ENCODE measurements at regions not wholly inside any gene's neighbourhood (a gene's known extent, or its start where the extent isn't known, plus 50 kb on each side); places are given as distances from the start of the nearest gene placed in this dataset.

DNA sequence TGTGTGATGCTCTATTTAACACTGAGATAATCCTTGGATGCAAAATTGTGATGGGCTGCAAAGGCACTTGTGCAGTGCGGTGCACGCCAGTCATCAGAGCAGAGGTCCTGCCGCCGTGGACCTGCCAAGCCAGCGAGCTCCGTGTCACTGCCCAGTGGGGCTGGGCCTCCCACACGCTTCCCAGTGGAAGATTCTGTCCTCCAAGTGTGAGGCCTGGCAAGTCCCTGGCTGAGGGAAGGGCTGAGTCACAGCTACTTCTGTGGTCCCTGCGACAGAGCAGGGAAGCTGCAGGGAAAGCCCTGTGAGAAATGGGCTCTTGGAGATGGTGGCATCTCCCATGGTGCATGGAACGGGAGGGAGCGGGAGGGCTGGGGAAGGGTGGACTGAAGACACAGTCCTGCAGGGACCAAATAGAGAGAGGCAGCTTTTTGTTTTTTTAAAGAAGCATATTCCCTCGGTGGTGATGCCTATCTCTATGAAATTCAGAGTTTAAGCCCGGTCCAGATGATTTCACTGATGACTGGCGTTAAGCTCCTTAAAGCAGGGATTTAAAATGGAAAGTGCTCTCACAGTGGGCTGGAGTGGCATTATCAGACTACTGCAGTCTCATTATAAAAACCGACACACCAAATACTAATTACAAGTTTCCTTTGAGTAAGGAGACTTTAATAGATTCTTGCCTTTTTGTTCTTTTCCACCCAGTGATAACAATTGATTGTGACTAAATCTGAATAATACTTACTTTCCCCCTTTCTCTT is 413.7 kb downstream of the QKI start:
- no peaks in the 10 kb centered on the region; a peak in 1 of 7 replicates for H3K36me3 Mint-ChIP-seq (ENCODE audit: insufficient read depth in 1 of 3, low read depth in 3 of 3)

More for the DNA sequence above, 413.7 kb downstream of the QKI start:
- Histone ChIP-seq H3T11ph (ENCODE audit: low read length) (no peak overlapping the region), H3K56ac (ENCODE audit: insufficient read length, low read depth, low read length) (no peak overlapping the region), H2BK5ac (ENCODE audit: insufficient read length, low read length) (no peak overlapping the region), H2BK20ac (ENCODE audit: low read depth, low read length, poor library complexity, severe bottlenecking) (no peak overlapping the region), H4K8ac (replicated peaks; ENCODE audit: insufficient read length, low read depth, low read length) (no peak overlapping the region), H3K9me3 (ENCODE audit: control insufficient read depth, low read depth, low read length) (no peaks in the 10 kb centered on the region), H4K5ac (ENCODE audit: insufficient read length, low read depth, low read length) (no peak overlapping the region), H3K4ac (ENCODE audit: low read depth, low read length) (no peak overlapping the region), H3K27me3 (ENCODE audit: insufficient read depth, low read length) (no peaks in the 10 kb centered on the region), H2BK12ac (ENCODE audit: insufficient read length, low read depth, low read length) (no peak overlapping the region), H3K23ac (ENCODE audit: insufficient read length, low read depth, low read length) (no peak overlapping the region), H3K4me1 (ENCODE audit: insufficient read depth, low read length) (no peaks in the 10 kb centered on the region), H3K14ac (ENCODE audit: insufficient read depth, low read length) (no peak overlapping the region; the same call in 1 of the 2 replicates), H3K79me1 (ENCODE audit: insufficient read depth, low read depth, low read length, poor library complexity, severe bottlenecking) (no peaks in the 10 kb centered on the region), H2AFZ (ENCODE audit: low read length) (no peak overlapping the region), H3K18ac (ENCODE audit: insufficient read length, low read depth, low read length) (no peak overlapping the region), H4K20me1 (ENCODE audit: control insufficient read depth, insufficient read depth, insufficient read length) (no peaks in the 10 kb centered on the region), H2AK5ac (ENCODE audit: insufficient read length, low read length) (no peak overlapping the region), H3K4me2 (ENCODE audit: insufficient read depth, insufficient read length, low read length) (no peak overlapping the region), H3K27ac (ENCODE audit: insufficient read length, low read depth, low read length) (no peak overlapping the region), H3K79me2 (ENCODE audit: insufficient read depth, low read length) (no peaks in the 10 kb centered on the region), H2BK120ac (ENCODE audit: low read depth, low read length, poor library complexity, severe bottlenecking) (no peak overlapping the region), H4K91ac (ENCODE audit: insufficient read length, low read depth, low read length) (no peak overlapping the region), H3K23me2 (ENCODE audit: insufficient read length, low read depth, low read length, poor library complexity, severe bottlenecking) (no peaks in the 10 kb centered on the region), H3K9ac (ENCODE audit: extremely low read depth, insufficient read length, low read length) (no peak overlapping the region), H2BK15ac (ENCODE audit: low read depth, low read length) (no peak overlapping the region)
- no peaks in the 10 kb centered on the region for H3K4me1 Mint-ChIP-seq
- H3K27me3 Mint-ChIP-seq (ENCODE audit: low read depth): no peaks in the 10 kb centered on the region; the same call in 1 of the 2 replicates
- H3K9me3 Mint-ChIP-seq: no peaks in the 10 kb centered on the region; a peak in 1 of 5 replicates
- WGBS (ENCODE audit: extremely low coverage, insufficient read length, low lambda C conversion rate): no CpG with 5 or more reads among the region's 14 CpGs
- DNase-seq: no peak
- no peak overlapping the region for H3K4me3 Mint-ChIP-seq
- TF ChIP-seq CTCF (conservative IDR thresholded peaks at IDR 0.05): no peak
- H3K27ac Mint-ChIP-seq: no peak overlapping the region

Data from H9 (cell line).